HEK293T (cell line): ENCODE measurements at regions not wholly inside any gene's neighbourhood (a gene's known extent, or its start where the extent isn't known, plus 50 kb on each side); places are given as distances from the start of the nearest gene placed in this dataset.

ENCODE experiments used
- ARNT ChIP-seq: fragments of 450-650 bp; IDR thresholded peaks from 2 replicates; pipeline ENCODE4 v1.6.1; 2017; ENCODE audit warnings: mild to moderate bottlenecking
- BHLHE40 ChIP-seq: fragments of 450-650 bp; IDR thresholded peaks from 2 replicates; pipeline ENCODE4 v1.6.1; 2016; ENCODE audit warnings: mild to moderate bottlenecking, moderate library complexity, borderline replicate concordance
- ELF4 ChIP-seq: fragments of 450-650 bp; IDR thresholded peaks from 2 replicates; pipeline ENCODE4 v1.6.1; 2017; ENCODE audit warnings: antibody characterized with exemption
- FOXA1 ChIP-seq: fragments of 450-650 bp; IDR thresholded peaks from 2 replicates; pipeline ENCODE4 v1.6.1; 2016; ENCODE audit warnings: mild to moderate bottlenecking
- FOXK2 ChIP-seq: fragments of 450-650 bp; IDR thresholded peaks from 2 replicates; pipeline ENCODE4 v1.6.1; 2016; ENCODE audit warnings: mild to moderate bottlenecking
- FOXM1 ChIP-seq: fragments of 450-650 bp; IDR thresholded peaks from 2 replicates; pipeline ENCODE4 v1.6.1; 2017; ENCODE audit warnings: mild to moderate bottlenecking, borderline replicate concordance
- LEF1 ChIP-seq: fragments of 450-650 bp; IDR thresholded peaks from 2 replicates; pipeline ENCODE4 v1.6.1; 2017; ENCODE audit warnings: mild to moderate bottlenecking, borderline replicate concordance
- NFRKB ChIP-seq: fragments of 450-650 bp; IDR thresholded peaks from 2 replicates; pipeline ENCODE4 v1.6.1; 2016; ENCODE audit warnings: mild to moderate bottlenecking, moderate library complexity
- SP1 ChIP-seq: fragments of 450-650 bp; IDR thresholded peaks from 2 replicates; pipeline ENCODE4 v1.6.1; 2017
- SUZ12 ChIP-seq: fragments of 450-650 bp; IDR thresholded peaks from 2 replicates; pipeline ENCODE4 v1.6.1; 2016; ENCODE audit warnings: mild to moderate bottlenecking
- TARDBP ChIP-seq: fragments of 450-650 bp; IDR thresholded peaks from 2 replicates; pipeline ENCODE4 v1.6.1; 2016
- ZNF384 ChIP-seq: fragments of 450-650 bp; IDR thresholded peaks from 2 replicates; pipeline ENCODE4 v1.6.1; 2016

DNA sequence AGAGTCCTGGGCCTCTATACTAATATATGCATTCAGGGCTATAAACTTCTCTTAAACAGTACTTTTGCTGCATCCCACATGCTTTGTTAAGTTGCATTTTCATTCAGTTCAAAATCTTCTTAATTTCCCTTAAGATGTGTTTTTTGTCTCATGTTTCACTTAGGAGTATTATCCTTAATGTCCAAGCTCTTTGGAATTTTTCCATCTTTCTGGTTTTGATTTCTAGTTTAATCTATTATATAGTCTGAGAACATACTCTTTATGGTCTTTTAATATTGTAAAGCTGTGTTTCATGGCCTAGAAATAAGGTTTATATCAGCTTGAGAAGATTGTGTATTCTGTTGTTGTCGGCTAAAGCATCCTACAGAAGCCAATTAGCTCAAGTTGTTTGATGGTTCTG is 1041.8 kb downstream of the PLA2G4A start:
- TF ChIP-seq BHLHE40 (no peak), SUZ12 (no peak), SP1 (no peak), NFRKB (no peak), FOXK2 (no peak), FOXM1 (no peak), ZNF384 (no peak), ELF4 (no peak), TARDBP (no peak), LEF1 (no peak), FOXA1 (no peak), ARNT (no peak)
